BLaER1 treated with 17β-estradiol and CSF1 and Interleukin-3, amounts not matched to agents 10 nM and 100 nM (cell line): ENCODE measurements at regions not wholly inside any gene's neighbourhood (a gene's known extent, or its start where the extent isn't known, plus 50 kb on each side); places are given as distances from the start of the nearest gene placed in this dataset.

Experiments used
- H3K27ac ChIP-seq, 11 experiments: shearing (Covaris generic); formaldehyde crosslinking; 2 replicates each; pipeline ENCODE4 v1.8.1; 2022
- H3K27me3 ChIP-seq, 11 experiments: shearing (Covaris generic); formaldehyde crosslinking; 2 replicates each; pipeline ENCODE4 v1.8.1; 2022
- H3K36me3 ChIP-seq, 11 experiments: shearing (Covaris generic); formaldehyde crosslinking; 2 replicates each; pipeline ENCODE4 v1.8.1; 2022
- H3K4me1 ChIP-seq, 10 experiments: shearing (Covaris generic); formaldehyde crosslinking; 2 replicates each; pipeline ENCODE4 v1.8.1; 2022
- H3K4me2 ChIP-seq, 11 experiments: shearing (Covaris generic); formaldehyde crosslinking; 2 replicates each; pipeline ENCODE4 v1.8.1; 2022
- H3K4me3 ChIP-seq, 10 experiments: shearing (Covaris generic); formaldehyde crosslinking; 2 replicates each; pipeline ENCODE4 v1.8.1; 2022
- H3K9ac ChIP-seq, 11 experiments: shearing (Covaris generic); formaldehyde crosslinking; 2 replicates each; pipeline ENCODE4 v1.8.1; 2022
- H3K9me3 ChIP-seq, 11 experiments: shearing (Covaris generic); formaldehyde crosslinking; replicated peaks in 1 of 11; 2 replicates each; pipeline ENCODE4 v1.8.1; 2022
- H4K20me1 ChIP-seq, 11 experiments: shearing (Covaris generic); formaldehyde crosslinking; 2 replicates each; pipeline ENCODE4 v1.8.1; 2022
- Cebpa-rat ChIP-seq, 11 experiments: shearing (Covaris generic); IDR thresholded peaks; 2 replicates each; pipeline ENCODE4 v1.8.1; 2022

GRCh38 chr15:62625429-62626033, 417.0 kb upstream of the TPM1 start:
- peaks cover 14 to 21% (median 18%) of the 10 kb centered on the region in 10 experiments for H3K4me1 ChIP-seq
- H3K36me3 ChIP-seq, result no peaks in the 10 kb centered on the region
- no peak for TF ChIP-seq Cebpa-rat (IDR thresholded peaks at IDR 0.05)
- peak overlapping the region in 2 of 11 experiments; percentile 27 to 38; a peak in 2 of 22 replicates for H3K9ac ChIP-seq
- H3K27me3 ChIP-seq, result no peaks in the 10 kb centered on the region
- H4K20me1 ChIP-seq, result no peaks in the 10 kb centered on the region
- H3K4me3 ChIP-seq, result no peak overlapping the region
- H3K4me2 ChIP-seq, result peak overlapping the region; percentile 49 to 78 (median 66); a peak in 21 of 22 replicates
- no peaks in the 10 kb centered on the region for H3K9me3 ChIP-seq
- peak overlapping the region in 9 of 11 experiments; percentile 22 to 69 (median 62); a peak in 18 of 22 replicates for H3K27ac ChIP-seq

DNA sequence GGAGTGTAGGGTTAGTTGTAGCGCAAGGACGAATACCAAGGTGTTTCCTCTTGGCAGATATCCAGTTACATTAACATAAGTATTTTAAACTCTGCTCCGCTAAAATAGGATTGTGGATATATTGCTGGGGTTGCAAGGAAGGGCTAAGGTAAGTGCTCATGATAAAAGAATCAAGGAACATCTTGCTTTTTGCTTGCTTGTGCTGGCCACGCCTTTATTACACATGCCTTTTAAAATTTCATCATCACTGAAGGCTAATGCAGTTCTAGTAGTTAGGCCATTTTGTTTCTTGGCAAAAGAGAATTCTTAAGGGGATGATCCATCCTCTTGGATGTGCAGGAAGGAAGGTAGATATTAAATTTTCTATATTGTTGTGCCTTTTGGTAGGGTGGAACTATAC, 415.6 kb upstream of the TPM1 start:
- Histone ChIP-seq H3K9me3 (no peaks in the 10 kb centered on the region), H3K4me1 (peaks cover 14 to 21% (median 18%) of the 10 kb centered on the region in 10 experiments), H3K27ac (no peak overlapping the region)

DNA sequence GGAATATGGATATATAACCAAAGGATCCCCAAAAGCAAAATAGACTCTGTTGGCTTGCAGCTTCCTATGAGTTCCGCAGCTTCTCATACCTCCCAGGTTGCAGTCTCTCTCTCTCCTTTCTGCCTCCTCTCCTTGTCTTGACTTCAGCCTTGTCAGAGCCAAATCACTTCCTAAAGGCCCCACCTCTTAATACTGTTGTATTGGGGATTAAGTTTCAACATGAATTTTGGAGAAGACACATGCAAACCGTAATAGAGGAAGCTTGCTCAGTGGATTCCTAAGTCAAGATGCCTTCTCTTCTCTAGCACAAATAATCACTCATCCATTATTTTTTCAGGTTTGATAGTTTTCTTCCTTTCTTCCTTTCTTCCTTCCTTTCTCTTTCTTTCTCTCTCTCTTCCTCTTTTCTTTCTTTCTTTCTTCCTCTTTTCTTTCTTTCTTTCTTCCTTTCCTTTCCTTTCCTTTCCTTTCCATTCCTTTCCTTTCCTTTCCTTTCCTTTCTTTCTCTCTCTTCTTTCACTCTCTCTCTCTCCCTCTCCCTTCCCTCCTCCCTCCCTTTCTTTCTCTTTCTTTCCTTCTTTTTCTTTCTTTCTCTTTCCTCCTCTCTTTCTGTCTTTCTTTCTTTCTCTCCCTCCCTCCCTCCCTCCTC, 411.3 kb upstream of the TPM1 start:
- Histone ChIP-seq H3K27ac (no peak overlapping the region), H3K4me2 (no peak overlapping the region), H3K9ac (no peak overlapping the region), H3K27me3 (no peaks in the 10 kb centered on the region), H3K4me1 (no peaks in the 10 kb centered on the region; a peak in 1 of 20 replicates), H3K4me3 (no peak overlapping the region), H3K9me3 (0 out of 22 replicates have a peak, but pooled peaks cover 0 to 6% (median 0%) of the 10 kb centered on the region in 11 experiments), H4K20me1 (no peaks in the 10 kb centered on the region), H3K36me3 (no peaks in the 10 kb centered on the region)
- TF ChIP-seq Cebpa-rat (IDR thresholded peaks at IDR 0.05), result no peak

More for the DNA sequence above, 415.6 kb upstream of the TPM1 start:
- no peaks in the 10 kb centered on the region for H3K36me3 ChIP-seq
- H3K4me3 ChIP-seq, result no peak overlapping the region
- H3K9ac ChIP-seq, result no peak overlapping the region
- H3K4me2 ChIP-seq, result no peak overlapping the region
- no peaks in the 10 kb centered on the region for H3K27me3 ChIP-seq
- TF ChIP-seq Cebpa-rat (IDR thresholded peaks at IDR 0.05), result no peak
- H4K20me1 ChIP-seq, result no peaks in the 10 kb centered on the region

DNA sequence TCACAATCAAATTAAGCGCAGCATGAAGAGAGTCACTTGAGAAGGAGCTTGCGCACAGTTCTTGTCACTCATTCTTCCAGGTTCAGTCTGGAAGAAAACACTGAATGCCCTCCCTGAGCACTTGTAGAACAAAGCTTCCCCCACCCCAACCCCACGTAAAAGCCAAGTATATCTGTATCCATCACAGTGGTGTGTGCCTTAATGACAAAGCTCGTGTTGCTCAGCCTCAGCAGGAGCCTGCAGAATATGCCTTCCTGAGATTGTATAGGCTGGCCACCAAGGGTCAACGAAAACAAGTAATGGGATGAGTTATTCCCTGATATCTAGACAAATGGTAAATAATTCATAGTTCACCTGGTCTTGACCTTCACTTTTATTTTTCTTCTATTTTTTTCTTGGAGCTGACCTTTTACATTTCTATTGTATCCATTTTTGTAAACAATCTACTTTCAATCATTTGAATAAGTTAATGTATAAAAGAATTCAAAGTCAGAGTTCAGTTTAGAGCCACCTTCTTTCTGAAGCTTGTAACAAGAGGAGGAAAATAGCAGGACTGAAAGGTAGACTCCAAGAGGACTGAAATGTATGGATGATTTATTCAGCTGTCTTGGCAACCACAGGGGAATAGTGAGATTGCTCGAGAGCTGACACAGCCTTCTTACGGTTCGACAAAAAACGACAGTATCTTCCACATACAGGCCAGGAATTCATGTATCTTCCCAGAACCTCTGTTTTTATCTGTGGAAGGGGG, 405.5 kb upstream of the TPM1 start:
- H3K4me3 ChIP-seq, result no peak overlapping the region
- no peaks in the 10 kb centered on the region for H4K20me1 ChIP-seq
- no peak for TF ChIP-seq Cebpa-rat (IDR thresholded peaks at IDR 0.05)
- no peaks in the 10 kb centered on the region for H3K27me3 ChIP-seq
- H3K36me3 ChIP-seq, result no peaks in the 10 kb centered on the region
- no peak overlapping the region for H3K27ac ChIP-seq
- peak overlapping the region in 1 of 11 experiments; percentile 7; a peak in 2 of 22 replicates for H3K4me2 ChIP-seq
- no peak overlapping the region for H3K9ac ChIP-seq
- peaks cover 6 to 15% (median 8%) of the 10 kb centered on the region in 10 experiments; a peak in 19 of 20 replicates for H3K4me1 ChIP-seq
- 0 out of 22 replicates have a peak, but pooled peaks cover 0 to 6% (median 0%) of the 10 kb centered on the region in 11 experiments for H3K9me3 ChIP-seq

DNA sequence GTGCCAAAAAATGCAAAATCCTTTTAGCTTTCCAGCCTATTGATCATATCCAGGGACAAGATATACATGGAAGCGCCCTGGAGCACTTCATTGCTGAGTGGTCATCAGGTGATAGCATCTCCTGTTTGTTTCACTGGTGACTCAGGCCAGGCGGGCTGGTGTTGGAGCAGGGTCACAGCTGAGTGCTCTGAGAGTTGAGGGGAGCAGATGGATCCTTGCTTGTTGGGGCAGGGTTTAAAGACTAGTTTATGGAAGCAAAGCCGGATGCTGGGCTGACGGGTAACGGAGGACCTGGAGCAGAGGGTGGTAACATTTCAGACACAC, 405.0 kb upstream of the TPM1 start:
- Histone ChIP-seq H3K9ac (no peak overlapping the region), H3K27ac (no peak overlapping the region), H4K20me1 (no peaks in the 10 kb centered on the region), H3K4me2 (no peak overlapping the region), H3K4me3 (no peak overlapping the region), H3K4me1 (peaks cover 9 to 20% (median 13%) of the 10 kb centered on the region in 10 experiments; a peak in 19 of 20 replicates), H3K27me3 (no peaks in the 10 kb centered on the region), H3K36me3 (no peaks in the 10 kb centered on the region), H3K9me3 (0 out of 22 replicates have a peak, but pooled peaks cover 0 to 6% (median 0%) of the 10 kb centered on the region in 11 experiments)
- TF ChIP-seq Cebpa-rat (IDR thresholded peaks at IDR 0.05), result no peak

DNA sequence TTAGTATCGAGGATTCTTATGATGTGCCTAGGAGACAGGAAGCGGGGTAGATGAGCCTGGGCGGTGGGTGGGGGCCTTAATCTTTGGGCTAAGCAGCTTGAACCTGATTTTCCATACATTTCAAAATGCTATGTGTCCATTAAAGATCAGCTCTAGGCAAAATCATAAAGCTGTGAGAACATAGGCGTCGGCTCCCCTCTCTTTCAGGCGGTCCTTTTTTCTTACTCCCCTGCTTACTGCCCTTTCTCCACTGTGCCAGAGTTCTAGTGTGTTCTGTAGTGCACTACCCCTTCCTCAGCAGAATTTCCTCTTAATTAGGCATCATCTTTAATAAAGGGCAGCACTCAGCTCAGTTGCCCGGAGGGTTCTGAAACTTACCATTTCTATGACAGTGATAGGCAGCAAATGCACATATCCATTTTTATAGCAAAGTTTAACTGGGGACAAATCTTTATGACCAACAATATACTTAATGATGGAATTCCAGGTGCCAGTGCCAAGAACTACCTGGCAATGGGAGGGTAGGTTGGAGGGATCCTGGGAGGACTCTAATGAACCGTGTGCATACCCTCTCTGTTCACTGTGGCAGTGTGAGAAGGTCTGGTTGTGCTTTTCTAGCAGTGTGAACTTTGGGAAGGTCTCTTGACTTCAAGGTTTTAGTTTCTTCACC, 404.5 kb upstream of the TPM1 start:
- no peaks in the 10 kb centered on the region for H3K36me3 ChIP-seq

GRCh38 chr15:62639432-62639831, 403.1 kb upstream of the TPM1 start:
- peak overlapping the region in 1 of 11 experiments; percentile 6; a peak in 1 of 22 replicates for H3K27ac ChIP-seq

More for the DNA sequence above, 404.5 kb upstream of the TPM1 start:
- Histone ChIP-seq H4K20me1 (no peaks in the 10 kb centered on the region), H3K9ac (no peak overlapping the region), H3K9me3 (0 out of 22 replicates have a peak, but pooled peaks cover 0 to 6% (median 0%) of the 10 kb centered on the region in 11 experiments), H3K4me3 (no peak overlapping the region), H3K27ac (no peak overlapping the region), H3K4me2 (no peak overlapping the region), H3K27me3 (no peaks in the 10 kb centered on the region), H3K4me1 (peaks cover 9 to 24% (median 16%) of the 10 kb centered on the region in 10 experiments; a peak in 19 of 20 replicates)
- no peak for TF ChIP-seq Cebpa-rat (IDR thresholded peaks at IDR 0.05)

DNA sequence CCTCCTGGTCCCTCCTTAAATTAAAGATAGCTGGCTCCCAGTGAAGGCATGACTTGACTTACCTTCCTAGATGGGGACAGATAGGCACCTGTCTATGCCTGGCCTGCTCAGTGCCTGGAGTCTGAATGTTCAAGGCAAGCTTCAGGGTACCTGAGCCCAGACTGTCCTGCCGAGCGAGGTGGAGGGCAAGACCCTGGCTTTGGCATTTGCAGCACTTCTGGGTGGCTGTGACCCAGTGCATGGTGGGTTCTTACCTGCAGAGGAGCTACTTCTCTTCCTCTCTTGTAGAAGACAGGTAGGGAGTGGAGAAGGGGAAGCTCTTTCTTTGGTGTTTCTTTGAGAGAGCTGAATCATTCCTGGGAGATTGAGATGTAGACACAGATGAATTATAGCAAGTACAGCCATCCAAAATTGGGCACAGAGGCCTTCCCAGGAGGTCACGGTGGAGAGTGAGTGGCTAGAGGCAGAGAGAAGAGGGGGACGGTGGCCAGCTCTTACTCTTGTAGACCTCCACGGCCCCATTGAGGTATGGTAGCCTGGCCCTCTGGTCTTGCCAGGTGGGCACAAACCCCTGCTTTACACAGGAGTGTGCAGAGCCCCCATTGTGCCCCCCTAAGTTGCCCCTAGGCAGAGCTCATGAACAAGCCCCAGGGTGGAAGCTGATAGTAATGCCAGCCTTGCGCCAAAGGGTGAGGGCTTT, 402.5 kb upstream of the TPM1 start:
- no peak overlapping the region for H3K9ac ChIP-seq

More at GRCh38 chr15:62639432-62639831, 403.1 kb upstream of the TPM1 start:
- Histone ChIP-seq H3K36me3 (no peaks in the 10 kb centered on the region), H3K27me3 (no peaks in the 10 kb centered on the region), H3K4me3 (no peak overlapping the region), H3K4me2 (no peak overlapping the region), H3K4me1 (peaks cover 9 to 24% (median 16%) of the 10 kb centered on the region in 10 experiments; a peak in 19 of 20 replicates), H4K20me1 (no peaks in the 10 kb centered on the region), H3K9ac (no peak overlapping the region), H3K9me3 (no peaks in the 10 kb centered on the region)
- TF ChIP-seq Cebpa-rat (IDR thresholded peaks at IDR 0.05), result no peak

More for the DNA sequence above, 402.5 kb upstream of the TPM1 start:
- peak overlapping the region in 2 of 11 experiments; percentile 2 to 6; a peak in 2 of 22 replicates for H3K27ac ChIP-seq
- no peaks in the 10 kb centered on the region for H4K20me1 ChIP-seq
- no peaks in the 10 kb centered on the region for H3K36me3 ChIP-seq
- no peaks in the 10 kb centered on the region for H3K27me3 ChIP-seq
- peaks cover 9 to 24% (median 16%) of the 10 kb centered on the region in 10 experiments; a peak in 19 of 20 replicates for H3K4me1 ChIP-seq
- H3K4me3 ChIP-seq, result no peak overlapping the region
- H3K9me3 ChIP-seq, result no peaks in the 10 kb centered on the region
- no peak for TF ChIP-seq Cebpa-rat (IDR thresholded peaks at IDR 0.05)
- H3K4me2 ChIP-seq, result no peak overlapping the region
